Sigmoid colon (tissue), 4 donors: ENCODE measurements at regions not wholly inside any gene's neighbourhood (a gene's known extent, or its start where the extent isn't known, plus 50 kb on each side); places are given as distances from the start of the nearest gene placed in this dataset.

ENCODE experiments used
- POLR2A ChIP-seq, 2 donors: fragments of 450-650 bp; IDR thresholded peaks; one replicate each; pipeline ENCODE4 v1.6.1; 2016; ENCODE audit warnings: antibody characterized with exemption in 2 of 2, mild to moderate bottlenecking in 2 of 2, moderate library complexity in 2 of 2
- POLR2AphosphoS5 ChIP-seq, 4 donors: sonication (generic); formaldehyde crosslinking; IDR thresholded peaks; one replicate each; pipeline ENCODE4 v1.6.1; 2017; ENCODE audit warnings: antibody characterized with exemption in 4 of 4
- TF ChIP-seq, protein P1 (sequence below), 4 experiments: fragments of 450-650 bp in 3 of 4; fragments of 200-600 bp in 1 of 4; IDR thresholded peaks; one replicate each; pipeline ENCODE4 v1.5.1; 2016 to 2019; ENCODE audit warnings: antibody characterized with exemption in 4 of 4, mild to moderate bottlenecking in 3 of 4, moderate library complexity in 2 of 4

DNA sequence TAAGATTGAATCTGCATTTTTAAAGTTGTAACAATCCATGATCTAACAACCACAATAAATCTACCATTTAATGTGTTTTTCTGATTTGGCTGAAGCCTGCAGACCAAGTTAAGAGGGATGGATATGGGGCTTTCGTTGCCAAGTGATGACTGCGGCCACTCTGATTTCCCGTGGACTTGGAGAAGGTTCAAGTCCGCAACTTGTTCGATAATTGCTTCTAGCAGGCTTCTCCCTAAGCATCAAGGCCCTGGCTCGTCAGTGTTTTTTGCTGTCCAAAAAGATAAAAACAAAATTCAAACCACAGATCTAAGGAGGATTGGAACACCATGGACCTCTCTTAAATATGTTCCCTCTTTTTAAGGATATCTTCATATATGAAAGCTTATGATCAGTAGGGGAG, 256.6 kb downstream of the CNTN3 start:
- TF ChIP-seq, protein P1, sequence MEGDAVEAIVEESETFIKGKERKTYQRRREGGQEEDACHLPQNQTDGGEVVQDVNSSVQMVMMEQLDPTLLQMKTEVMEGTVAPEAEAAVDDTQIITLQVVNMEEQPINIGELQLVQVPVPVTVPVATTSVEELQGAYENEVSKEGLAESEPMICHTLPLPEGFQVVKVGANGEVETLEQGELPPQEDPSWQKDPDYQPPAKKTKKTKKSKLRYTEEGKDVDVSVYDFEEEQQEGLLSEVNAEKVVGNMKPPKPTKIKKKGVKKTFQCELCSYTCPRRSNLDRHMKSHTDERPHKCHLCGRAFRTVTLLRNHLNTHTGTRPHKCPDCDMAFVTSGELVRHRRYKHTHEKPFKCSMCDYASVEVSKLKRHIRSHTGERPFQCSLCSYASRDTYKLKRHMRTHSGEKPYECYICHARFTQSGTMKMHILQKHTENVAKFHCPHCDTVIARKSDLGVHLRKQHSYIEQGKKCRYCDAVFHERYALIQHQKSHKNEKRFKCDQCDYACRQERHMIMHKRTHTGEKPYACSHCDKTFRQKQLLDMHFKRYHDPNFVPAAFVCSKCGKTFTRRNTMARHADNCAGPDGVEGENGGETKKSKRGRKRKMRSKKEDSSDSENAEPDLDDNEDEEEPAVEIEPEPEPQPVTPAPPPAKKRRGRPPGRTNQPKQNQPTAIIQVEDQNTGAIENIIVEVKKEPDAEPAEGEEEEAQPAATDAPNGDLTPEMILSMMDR (IDR thresholded peaks at IDR 0.05), result no peak
- TF ChIP-seq POLR2A (IDR thresholded peaks at IDR 0.05) (no peak), POLR2AphosphoS5 (IDR thresholded peaks at IDR 0.05) (no peak)
